Endodermal cell (in vitro differentiated cells): ENCODE measurements at regions not wholly inside any gene's neighbourhood (a gene's known extent, or its start where the extent isn't known, plus 50 kb on each side); places are given as distances from the start of the nearest gene placed in this dataset.
A peak's percentile ranks its signal among the peaks of the same experiment; 100 is the strongest.

Experiments used
- DNase-seq: peaks from one replicate; pipeline ENCODE4 v3.0.0-alpha.2; 2017
- H3K27ac ChIP-seq: 2 replicates; pipeline ENCODE4 v1.5.1; 2013; ENCODE audit warnings: mild to moderate bottlenecking, low read depth, low read length, moderate library complexity
- H3K27me3 ChIP-seq: 2 replicates; pipeline ENCODE4 v1.6.1; 2013; ENCODE audit warnings: mild to moderate bottlenecking, low read length, moderate library complexity; ENCODE audit not compliant: insufficient read depth, control insufficient read depth, poor library complexity, severe bottlenecking
- H3K36me3 ChIP-seq: 2 replicates; pipeline ENCODE4 v1.7.0; 2013; ENCODE audit warnings: mild to moderate bottlenecking, low read length, moderate library complexity; ENCODE audit not compliant: control insufficient read depth, insufficient read depth
- H3K4me1 ChIP-seq: one replicate; pipeline ENCODE4 v1.7.0; 2013; ENCODE audit warnings: low read length; ENCODE audit not compliant: control insufficient read depth, insufficient read depth
- H3K4me3 ChIP-seq: 2 replicates; pipeline ENCODE4 v1.5.1; 2013; ENCODE audit warnings: mild to moderate bottlenecking, low read length, moderate library complexity
- H3K9ac ChIP-seq: 2 replicates; pipeline ENCODE4 v1.6.1; 2013; ENCODE audit warnings: mild to moderate bottlenecking, low read length, moderate library complexity; ENCODE audit not compliant: poor library complexity, severe bottlenecking; ENCODE audit errors: extremely low read depth
- H3K9me3 ChIP-seq: 2 replicates; pipeline ENCODE4 v1.6.1; 2013; ENCODE audit warnings: mild to moderate bottlenecking, low read length, moderate library complexity; ENCODE audit not compliant: control insufficient read depth
- H3K27ac Mint-ChIP-seq: 2 replicates; pipeline ENCODE4 v1.8.0; 2020; ENCODE audit warnings: mixed read lengths
- H3K27me3 Mint-ChIP-seq: 2 replicates; pipeline ENCODE4 v1.8.0; 2021; ENCODE audit warnings: mild to moderate bottlenecking, mixed read lengths; ENCODE audit not compliant: insufficient read depth
- H3K36me3 Mint-ChIP-seq: 2 replicates; pipeline ENCODE4 v1.8.0; 2020; ENCODE audit warnings: low read depth, mixed read lengths
- H3K4me1 Mint-ChIP-seq: 2 replicates; pipeline ENCODE4 v1.8.0; 2020; ENCODE audit warnings: mixed read lengths
- H3K4me3 Mint-ChIP-seq: 2 replicates; pipeline ENCODE4 v1.8.0; 2020; ENCODE audit warnings: mild to moderate bottlenecking, moderate library complexity, mixed read lengths
- H3K9me3 Mint-ChIP-seq: 2 replicates; pipeline ENCODE4 v1.8.0; 2020; ENCODE audit warnings: mild to moderate bottlenecking, mixed read lengths
- CTCF ChIP-seq: fragments of 200-600 bp; sonication (generic); conservative IDR thresholded peaks from 2 replicates; pipeline ENCODE4 v1.5.0; 2021; ENCODE audit warnings: antibody characterized with exemption, mild to moderate bottlenecking
- WGBS, 2 experiments: methylation state at CpG; one replicate each; pipeline versions ENCODE4 v1.1.5 to v1.1.7; 2013; ENCODE audit warnings: missing lambda C conversion rate in 2 of 2, mixed read lengths in 1 of 2; ENCODE audit not compliant: insufficient coverage in 1 of 2, insufficient read length in 1 of 2; 5-methylcytosine and 5-hydroxymethylcytosine counted together

- Mint-ChIP-seq H3K27ac (peak overlapping the region; percentile 18), H3K27me3 (peaks cover 7% of the 10 kb centered on the region), H3K4me1 (peaks cover 22% of the 10 kb centered on the region), H3K9me3 (no peaks in the 10 kb centered on the region), H3K36me3 (no peaks in the 10 kb centered on the region), H3K4me3 (peak overlapping the region; percentile 8)
- TF ChIP-seq CTCF: no peak
- Histone ChIP-seq H3K27ac (no peak overlapping the region), H3K36me3 (no peaks in the 10 kb centered on the region), H3K27me3 (no peaks in the 10 kb centered on the region), H3K9me3 (no peaks in the 10 kb centered on the region), H3K4me1 (no peaks in the 10 kb centered on the region), H3K9ac (no peak overlapping the region), H3K4me3 (no peak overlapping the region)
- WGBS, 2 experiments: 77 to 89% methylated on average over 3 to 5 of the region's 5 CpGs
- no peak for DNase-seq
Measured at GRCh38 chr7:149673006-149673405, 100.4 kb downstream of the ZNF467 start.

- no peaks in the 10 kb centered on the region for H3K36me3 ChIP-seq
- Mint-ChIP-seq H3K36me3 (no peaks in the 10 kb centered on the region), H3K9me3 (no peaks in the 10 kb centered on the region), H3K4me3 (no peak overlapping the region), H3K4me1 (peaks cover 23% of the 10 kb centered on the region), H3K27ac (no peak overlapping the region), H3K27me3 (peaks cover 3% of the 10 kb centered on the region)
- DNase-seq: no peak
- 75 to 87% methylated on average over 1 of the region's 1 CpG for WGBS, 2 experiments
- H3K4me1 ChIP-seq: no peaks in the 10 kb centered on the region
- TF ChIP-seq CTCF: no peak
- no peak overlapping the region for H3K9ac ChIP-seq
- no peak overlapping the region for H3K27ac ChIP-seq
- no peaks in the 10 kb centered on the region for H3K9me3 ChIP-seq
- no peak overlapping the region for H3K4me3 ChIP-seq
- H3K27me3 ChIP-seq: no peaks in the 10 kb centered on the region
Measured at GRCh38 chr7:149670288-149670687, 103.1 kb downstream of the ZNF467 start.

DNA sequence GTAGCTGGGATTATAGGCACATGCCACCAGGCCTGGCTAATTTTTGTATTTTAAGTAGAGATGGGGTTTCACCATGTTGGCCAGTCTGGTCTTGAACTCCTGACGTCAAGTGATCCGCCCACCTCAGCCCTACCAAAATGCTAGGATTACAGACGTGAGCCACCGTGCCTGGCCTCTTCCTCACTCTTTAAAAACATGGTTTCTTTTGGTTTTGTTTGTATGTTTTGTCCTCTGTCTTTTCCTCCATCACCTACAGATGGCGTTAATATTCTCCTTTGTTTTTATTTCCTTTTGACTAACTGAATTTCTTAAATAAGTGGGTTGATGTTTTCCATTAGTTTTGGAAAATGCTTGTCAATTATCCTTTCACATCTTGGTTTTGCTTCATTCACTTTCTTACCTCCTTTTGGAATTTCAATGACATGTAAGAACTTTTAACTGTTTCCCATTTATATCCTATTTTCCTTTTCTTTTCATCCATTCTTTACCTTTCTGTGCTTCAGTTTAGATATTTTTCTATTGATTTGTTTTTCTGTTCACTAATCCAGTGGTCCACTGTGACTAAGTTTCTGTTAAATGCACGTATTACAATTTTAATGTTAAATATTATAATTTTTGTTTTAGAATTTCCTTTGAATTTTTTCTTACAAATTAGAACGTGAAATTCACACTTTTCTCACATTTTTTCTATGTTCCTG lies 104.1 kb downstream of the ZNF467 start:
- H3K27ac ChIP-seq: no peak overlapping the region
- Mint-ChIP-seq H3K27me3 (peaks cover 4% of the 10 kb centered on the region), H3K4me1 (peaks cover 21% of the 10 kb centered on the region), H3K36me3 (no peaks in the 10 kb centered on the region), H3K9me3 (no peaks in the 10 kb centered on the region), H3K27ac (no peak overlapping the region), H3K4me3 (no peak overlapping the region)
- H3K9me3 ChIP-seq: no peaks in the 10 kb centered on the region
- 22 to 36% methylated on average over 4 to 5 of the region's 7 CpGs for WGBS, 2 experiments
- H3K9ac ChIP-seq: no peak overlapping the region
- no peaks in the 10 kb centered on the region for H3K27me3 ChIP-seq
- H3K4me1 ChIP-seq: no peaks in the 10 kb centered on the region
- DNase-seq: no peak
- no peak overlapping the region for H3K4me3 ChIP-seq
- H3K36me3 ChIP-seq: no peaks in the 10 kb centered on the region
- TF ChIP-seq CTCF: peak; percentile 71
